NT2/D1 (cell line): ENCODE measurements at regions not wholly inside any gene's neighbourhood (a gene's known extent, or its start where the extent isn't known, plus 50 kb on each side); places are given as distances from the start of the nearest gene placed in this dataset.

ENCODE experiments used
- DNase-seq: peaks from one replicate; pipeline ENCODE4 v3.0.0-alpha.2; 2011; ENCODE audit warnings: low read depth, low spot score
- H3K27me3 ChIP-seq: 2 replicates; pipeline ENCODE4 v1.6.0; 2011; ENCODE audit warnings: mild to moderate bottlenecking; ENCODE audit not compliant: insufficient read length, insufficient read depth
- H3K36me3 ChIP-seq: 2 replicates; pipeline ENCODE4 v1.6.1; 2011; ENCODE audit warnings: mild to moderate bottlenecking, low read length, mixed read lengths; ENCODE audit not compliant: insufficient read depth, insufficient read length
- H3K4me1 ChIP-seq: 2 replicates; pipeline ENCODE4 v1.5.1; 2011; ENCODE audit not compliant: insufficient read depth, insufficient read length
- H3K4me3 ChIP-seq: 2 replicates; pipeline ENCODE4 v1.5.1; 2011; ENCODE audit warnings: low read depth; ENCODE audit not compliant: insufficient read length
- H3K9ac ChIP-seq: 2 replicates; pipeline ENCODE4 v1.6.0; 2011; ENCODE audit warnings: low read depth; ENCODE audit not compliant: insufficient read length
- H3K9me3 ChIP-seq: 2 replicates; pipeline ENCODE4 v1.5.1; 2011; ENCODE audit warnings: mild to moderate bottlenecking, low read length; ENCODE audit not compliant: insufficient read depth
- SUZ12 ChIP-seq: IDR thresholded peaks from 2 replicates; pipeline ENCODE4 v1.6.1; 2011; ENCODE audit not compliant: insufficient read length, insufficient read depth; ENCODE audit errors: extremely low read depth
- YY1 ChIP-seq: IDR thresholded peaks from 2 replicates; pipeline ENCODE4 v1.6.1; 2011; ENCODE audit not compliant: insufficient read length, insufficient read depth
- ZNF274 ChIP-seq: IDR thresholded peaks from 2 replicates; pipeline ENCODE4 v1.6.1; 2011; ENCODE audit warnings: mild to moderate bottlenecking, low read depth, low read length

- DNase-seq, result no peak
- TF ChIP-seq SUZ12, result no peak
- TF ChIP-seq ZNF274, result no peak
- no peak for TF ChIP-seq YY1
- Histone ChIP-seq H3K4me1 (no peaks in the 10 kb centered on the region), H3K9me3 (no peaks in the 10 kb centered on the region), H3K27me3 (no peaks in the 10 kb centered on the region), H3K36me3 (no peaks in the 10 kb centered on the region), H3K9ac (no peak overlapping the region), H3K4me3 (no peak overlapping the region)
Measured at GRCh38 chr13:50474088-50474662, 369.3 kb downstream of the DLEU7 start.

DNA sequence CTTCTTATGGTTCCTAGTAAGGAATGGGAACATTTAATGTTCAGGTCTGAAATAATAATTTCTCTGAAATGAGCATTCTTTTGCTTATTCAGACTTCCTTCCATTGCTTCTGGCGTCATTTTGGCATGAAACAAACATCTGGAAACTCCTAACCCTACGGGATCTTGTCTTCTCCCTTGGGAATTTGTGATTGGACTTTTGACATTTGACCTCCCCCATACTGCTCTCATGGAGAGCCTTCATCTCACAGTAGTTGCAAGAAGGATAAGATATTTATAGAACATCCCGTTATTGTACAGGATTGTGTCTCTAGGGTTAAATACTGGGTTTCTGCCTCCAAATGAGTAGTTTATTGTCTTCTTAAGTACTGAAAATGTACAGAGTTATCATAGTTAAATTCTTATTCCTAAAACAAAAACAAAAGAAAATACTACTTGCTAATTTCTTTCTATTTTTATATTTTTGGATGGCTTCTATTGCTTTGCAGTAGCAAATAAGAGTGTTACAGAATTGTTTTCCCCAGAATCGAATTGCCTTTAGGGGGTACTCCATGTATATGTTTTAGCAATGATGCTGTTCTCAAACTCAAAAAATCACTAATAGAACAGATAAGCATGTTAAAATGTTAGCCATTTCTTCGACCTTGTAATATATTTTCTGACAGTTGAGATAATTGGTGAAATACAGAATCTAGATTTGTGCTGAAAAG lies 366.8 kb downstream of the DLEU7 start:
- no peak overlapping the region for H3K4me3 ChIP-seq
- H3K27me3 ChIP-seq, result no peaks in the 10 kb centered on the region
- no peaks in the 10 kb centered on the region for H3K4me1 ChIP-seq
- TF ChIP-seq YY1 (no peak), ZNF274 (no peak), SUZ12 (no peak)
- H3K9ac ChIP-seq, result no peak overlapping the region
- no peak for DNase-seq
- H3K9me3 ChIP-seq, result no peaks in the 10 kb centered on the region
- no peaks in the 10 kb centered on the region for H3K36me3 ChIP-seq

DNA sequence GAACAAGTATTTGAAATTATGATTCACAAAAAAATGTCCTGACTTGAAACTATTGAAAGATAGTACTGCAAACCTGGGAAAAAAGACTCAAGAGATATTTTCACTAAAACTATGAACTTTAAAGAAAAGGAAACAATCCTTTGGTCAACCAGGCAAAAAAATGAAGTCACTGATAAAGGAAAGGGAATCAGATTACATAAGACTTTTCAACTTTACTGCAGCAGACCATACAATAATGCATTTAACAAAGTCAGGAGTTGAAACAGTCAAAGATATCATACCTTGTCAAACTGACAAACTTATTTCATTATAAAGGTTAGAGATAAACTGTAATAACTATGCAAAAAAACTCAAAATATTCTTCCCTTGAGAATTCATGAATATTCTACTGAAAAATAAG lies 361.6 kb downstream of the DLEU7 start:
- H3K4me3 ChIP-seq, result no peak overlapping the region
- DNase-seq, result no peak
- H3K27me3 ChIP-seq, result no peaks in the 10 kb centered on the region
- H3K36me3 ChIP-seq, result no peaks in the 10 kb centered on the region
- TF ChIP-seq ZNF274 (no peak), YY1 (no peak), SUZ12 (no peak)
- no peak overlapping the region for H3K9ac ChIP-seq
- no peaks in the 10 kb centered on the region for H3K4me1 ChIP-seq
- no peaks in the 10 kb centered on the region for H3K9me3 ChIP-seq

GRCh38 chr13:50483416-50483815 lies 360.1 kb downstream of the DLEU7 start:
- H3K9me3 ChIP-seq, result no peaks in the 10 kb centered on the region
- H3K4me1 ChIP-seq, result no peaks in the 10 kb centered on the region
- no peaks in the 10 kb centered on the region for H3K27me3 ChIP-seq
- no peak overlapping the region for H3K4me3 ChIP-seq
- no peak overlapping the region for H3K9ac ChIP-seq
- no peaks in the 10 kb centered on the region for H3K36me3 ChIP-seq
- DNase-seq, result no peak
- TF ChIP-seq ZNF274, result no peak
- TF ChIP-seq SUZ12, result no peak
- TF ChIP-seq YY1, result no peak

DNA sequence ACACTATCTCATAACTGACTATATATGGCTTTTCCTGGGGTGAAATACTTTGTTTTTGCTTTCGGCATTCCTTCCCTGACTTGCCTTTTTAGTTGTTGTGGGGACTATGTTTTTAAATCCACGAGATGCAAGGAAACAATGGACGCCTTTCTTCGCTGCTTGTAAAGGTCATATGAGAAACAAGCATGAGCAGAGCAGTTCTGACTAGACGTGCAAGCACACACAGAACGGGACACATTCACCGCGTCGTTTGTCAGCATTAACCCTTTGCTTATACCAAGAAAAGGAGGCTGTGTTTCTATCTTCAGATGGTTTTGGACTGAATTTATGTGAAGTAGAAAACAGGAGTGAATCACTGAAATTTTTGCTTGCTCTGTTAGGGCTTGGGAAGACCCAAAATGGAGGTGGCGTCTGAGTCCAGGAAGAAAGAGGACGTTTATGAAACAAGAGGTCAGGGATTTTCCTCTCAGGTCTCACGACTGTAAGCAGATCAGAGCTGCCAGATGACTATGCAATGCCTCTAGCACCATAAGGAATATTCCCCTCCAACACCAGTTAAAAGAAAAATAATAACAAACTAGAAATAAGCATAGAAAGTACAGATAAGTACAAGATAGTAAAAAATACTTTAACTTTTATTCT lies 358.9 kb downstream of the DLEU7 start:
- Histone ChIP-seq H3K4me1 (no peaks in the 10 kb centered on the region), H3K36me3 (no peaks in the 10 kb centered on the region), H3K27me3 (no peaks in the 10 kb centered on the region), H3K9me3 (no peaks in the 10 kb centered on the region), H3K4me3 (no peak overlapping the region), H3K9ac (no peak overlapping the region)
- TF ChIP-seq SUZ12 (no peak), YY1 (no peak), ZNF274 (no peak)
- DNase-seq, result no peak

- H3K9me3 ChIP-seq, result no peaks in the 10 kb centered on the region
- H3K4me3 ChIP-seq, result no peak overlapping the region
- H3K9ac ChIP-seq, result no peak overlapping the region
- no peaks in the 10 kb centered on the region for H3K4me1 ChIP-seq
- no peaks in the 10 kb centered on the region for H3K36me3 ChIP-seq
- TF ChIP-seq SUZ12, result no peak
- no peak for TF ChIP-seq YY1
- no peak for TF ChIP-seq ZNF274
- H3K27me3 ChIP-seq, result no peaks in the 10 kb centered on the region
- no peak for DNase-seq
Measured at GRCh38 chr13:50485979-50486935, 357.2 kb downstream of the DLEU7 start.
